NCI-H1092 (cell line): ENCODE measurements at regions not wholly inside any gene's neighbourhood (a gene's known extent, or its start where the extent isn't known, plus 50 kb on each side); places are given as distances from the start of the nearest gene placed in this dataset.
"Not testable (repeated sequence)": the region's sequence is repeated elsewhere in the genome, so short reads cannot be mapped to it uniquely, and the experiment has no call there.

Source experiments
- DNase-seq: peaks from one replicate; lab custom pipeline; 2025; lab: John Stamatoyannopoulos, UW

- no peak for DNase-seq
These were observed 747.8 kb upstream of the GBE1 start for GRCh38 chr3:82509106-82509842.

- no peak for DNase-seq
These were observed 744.8 kb upstream of the GBE1 start for GRCh38 chr3:82506204-82506603.

- DNase-seq = no peak
These were observed 743.8 kb upstream of the GBE1 start for GRCh38 chr3:82505079-82505756.

- DNase-seq = no peak
These were observed 736.7 kb upstream of the GBE1 start for GRCh38 chr3:82498186-82498585.

- no peak for DNase-seq
These were observed 735.6 kb upstream of the GBE1 start for GRCh38 chr3:82496890-82497560.

- DNase-seq = no peak
These were observed 734.2 kb upstream of the GBE1 start for GRCh38 chr3:82495655-82496054.

GRCh38 chr3:82494977-82495489 is 733.6 kb upstream of the GBE1 start:
- DNase-seq = no peak

- no peak for DNase-seq
These were observed 732.4 kb upstream of the GBE1 start for GRCh38 chr3:82493858-82494257.

GRCh38 chr3:82475306-82475705 is 713.9 kb upstream of the GBE1 start:
- no peak for DNase-seq

- no peak for DNase-seq
These were observed 713.3 kb upstream of the GBE1 start for GRCh38 chr3:82474711-82475110.

GRCh38 chr3:82473864-82474541 is 712.6 kb upstream of the GBE1 start:
- DNase-seq = no peak

GRCh38 chr3:82467051-82467450 is 705.6 kb upstream of the GBE1 start:
- DNase-seq = no peak

GRCh38 chr3:82462977-82463376 is 701.5 kb upstream of the GBE1 start:
- DNase-seq = no peak

- DNase-seq = no peak
These were observed 699.8 kb upstream of the GBE1 start for GRCh38 chr3:82461049-82461889.

- DNase-seq = no peak
These were observed 686.9 kb upstream of the GBE1 start for GRCh38 chr3:82448320-82448719.

- DNase-seq = not testable (repeated sequence)
These were observed 667.4 kb upstream of the GBE1 start for GRCh38 chr3:82428821-82429220.

GRCh38 chr3:82424031-82424339 is 662.5 kb upstream of the GBE1 start:
- DNase-seq = no peak

- no peak for DNase-seq
These were observed 662.0 kb upstream of the GBE1 start for GRCh38 chr3:82423268-82424030.

GRCh38 chr3:82416830-82417229 is 655.4 kb upstream of the GBE1 start:
- DNase-seq = no peak

- DNase-seq = no peak
These were observed 654.9 kb upstream of the GBE1 start for GRCh38 chr3:82416349-82416748.

- DNase-seq = no peak
These were observed 651.7 kb upstream of the GBE1 start for GRCh38 chr3:82413171-82413570.
